Amniotic stem cell (primary cell): ENCODE measurements at regions not wholly inside any gene's neighbourhood (a gene's known extent, or its start where the extent isn't known, plus 50 kb on each side); places are given as distances from the start of the nearest gene placed in this dataset.
"Not testable (repeated sequence)": the region's sequence is repeated elsewhere in the genome, so short reads cannot be mapped to it uniquely, and the experiment has no call there.

Source experiments
- DNase-seq: peaks from one replicate; lab custom pipeline; 2025; lab: John Stamatoyannopoulos, UW

GRCh38 chr15:84094720-84095119, 140.9 kb upstream of the GOLGA6L4 start:
- not testable (repeated sequence) for DNase-seq

GRCh38 chr15:84097053-84097452, 138.5 kb upstream of the GOLGA6L4 start:
- DNase-seq = not testable (repeated sequence)

DNA sequence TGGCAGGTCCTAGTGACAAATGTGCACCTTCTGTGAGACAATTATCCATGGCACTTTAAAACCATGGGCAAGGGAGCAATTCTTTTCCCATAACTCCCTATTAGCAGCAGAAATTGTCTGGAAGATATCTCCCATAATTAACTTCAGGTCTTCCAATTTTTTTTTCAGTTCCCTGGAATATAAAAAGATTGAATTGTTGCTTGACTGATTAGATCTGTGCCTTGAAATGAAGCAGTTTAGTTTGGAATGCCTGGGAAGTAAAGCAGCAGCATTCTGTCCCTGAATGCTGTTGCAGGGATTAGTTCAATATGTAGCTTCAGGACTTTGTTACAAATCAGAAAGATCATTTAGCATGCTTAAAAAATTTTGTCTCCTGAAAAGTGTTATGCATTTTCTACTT, 137.0 kb upstream of the GOLGA6L4 start:
- DNase-seq = no peak

GRCh38 chr15:84099181-84099580, 136.4 kb upstream of the GOLGA6L4 start:
- no peak for DNase-seq

DNA sequence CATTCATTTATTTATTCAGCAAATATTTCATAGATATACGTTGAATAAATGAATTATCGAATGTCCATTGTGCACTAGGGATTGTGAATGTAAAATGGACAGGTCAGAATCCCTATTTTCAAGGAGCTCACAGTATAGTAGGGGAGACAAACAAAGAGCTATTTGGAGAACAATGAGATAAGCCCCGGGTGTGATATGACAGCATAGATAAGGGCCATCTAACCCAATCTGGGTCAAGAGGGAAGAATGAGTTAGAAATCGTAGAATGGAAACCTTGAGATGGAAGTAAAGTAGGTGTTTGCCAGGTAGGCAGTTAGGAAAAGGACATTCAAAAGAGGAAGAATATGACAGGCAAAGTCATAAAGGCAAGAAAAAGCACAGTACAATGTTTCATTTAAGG, 132.2 kb upstream of the GOLGA6L4 start:
- DNase-seq = no peak

- DNase-seq = no peak
Measured at GRCh38 chr15:84104853-84105252, 130.7 kb upstream of the GOLGA6L4 start.

DNA sequence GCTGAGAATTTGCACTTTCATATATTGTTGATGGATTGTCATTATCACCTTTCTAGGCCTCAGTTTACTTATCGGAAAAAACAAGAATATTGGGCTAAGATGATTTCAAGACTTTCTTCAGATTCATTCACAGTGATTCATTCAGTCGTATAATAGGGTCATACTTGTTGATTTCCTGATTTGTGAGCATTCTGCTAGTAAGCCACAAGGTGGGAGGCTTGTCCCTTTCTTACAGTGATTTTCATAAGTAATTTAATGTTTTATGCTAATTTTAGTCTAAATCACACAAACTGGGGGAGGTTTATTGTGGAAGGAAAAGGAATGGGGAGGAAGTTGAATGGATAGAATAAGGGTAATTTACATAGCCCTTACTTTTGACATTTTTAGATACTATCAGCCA, 126.8 kb upstream of the GOLGA6L4 start:
- no peak for DNase-seq

GRCh38 chr15:84111575-84111974, 124.0 kb upstream of the GOLGA6L4 start:
- DNase-seq = no peak

DNA sequence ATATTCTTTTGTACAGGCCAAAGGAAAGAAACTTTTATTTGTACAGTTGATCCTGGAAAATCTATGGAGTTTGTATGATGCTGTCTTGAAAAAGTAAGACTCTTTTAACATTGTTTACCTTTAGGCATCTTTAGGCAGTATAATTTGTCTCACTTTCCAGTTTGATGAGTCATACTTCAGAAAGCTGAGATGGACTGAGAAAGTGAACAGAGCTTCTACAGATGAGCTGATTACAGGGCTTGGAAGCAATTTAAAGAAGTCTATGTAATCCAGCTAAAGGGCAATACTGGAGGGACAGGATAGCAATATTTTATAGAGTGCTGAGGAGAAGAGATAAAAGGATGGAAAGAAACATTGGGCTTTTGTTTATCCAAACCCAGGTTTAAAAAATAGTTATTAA, 123.5 kb upstream of the GOLGA6L4 start:
- DNase-seq = no peak

- DNase-seq = no peak
Measured at GRCh38 chr15:84113919-84114318, 121.7 kb upstream of the GOLGA6L4 start.

GRCh38 chr15:84114680-84115079, 120.9 kb upstream of the GOLGA6L4 start:
- DNase-seq = not testable (repeated sequence)

DNA sequence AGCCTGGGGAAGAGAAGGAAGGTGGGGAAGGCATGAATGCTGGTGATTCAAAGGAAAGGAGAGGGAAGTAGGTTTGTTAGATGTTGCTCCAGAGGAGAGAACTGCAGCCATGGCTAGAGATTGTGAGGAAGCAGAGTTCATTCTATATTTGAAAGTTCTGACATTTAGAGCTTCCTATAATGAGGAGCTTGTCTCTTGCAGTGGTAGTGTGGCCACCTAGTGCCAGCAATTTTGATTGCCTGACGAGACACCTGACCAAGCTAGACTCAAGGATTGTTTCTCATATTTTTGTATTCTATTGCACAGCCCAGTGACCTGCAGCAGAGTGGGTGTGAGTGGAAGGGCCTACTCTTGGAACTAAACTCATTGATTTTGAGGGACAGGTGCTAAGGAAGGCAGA, 116.2 kb upstream of the GOLGA6L4 start:
- DNase-seq = not testable (repeated sequence)

DNA sequence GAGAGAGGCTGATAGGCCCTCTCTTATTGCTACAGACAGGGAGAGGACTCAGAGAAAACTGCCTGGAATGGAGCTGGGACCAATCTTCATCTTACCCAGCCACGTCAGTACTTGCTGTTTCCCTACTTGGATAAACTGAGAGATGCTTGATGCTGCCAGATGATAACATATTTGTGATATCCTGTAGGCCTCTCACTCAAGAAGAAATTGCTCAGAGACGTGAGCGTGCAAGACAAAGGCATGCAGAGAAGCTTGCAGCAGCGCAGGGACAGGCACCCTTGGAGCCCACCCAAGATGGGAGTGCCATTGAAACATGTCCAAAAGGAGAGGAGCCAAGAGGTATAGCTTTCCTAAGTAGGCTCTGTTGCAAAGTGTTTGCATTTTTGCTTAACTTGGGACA, 114.7 kb upstream of the GOLGA6L4 start:
- DNase-seq = not testable (repeated sequence)

- not testable (repeated sequence) for DNase-seq
Measured at GRCh38 chr15:84128706-84129105, 106.9 kb upstream of the GOLGA6L4 start.

DNA sequence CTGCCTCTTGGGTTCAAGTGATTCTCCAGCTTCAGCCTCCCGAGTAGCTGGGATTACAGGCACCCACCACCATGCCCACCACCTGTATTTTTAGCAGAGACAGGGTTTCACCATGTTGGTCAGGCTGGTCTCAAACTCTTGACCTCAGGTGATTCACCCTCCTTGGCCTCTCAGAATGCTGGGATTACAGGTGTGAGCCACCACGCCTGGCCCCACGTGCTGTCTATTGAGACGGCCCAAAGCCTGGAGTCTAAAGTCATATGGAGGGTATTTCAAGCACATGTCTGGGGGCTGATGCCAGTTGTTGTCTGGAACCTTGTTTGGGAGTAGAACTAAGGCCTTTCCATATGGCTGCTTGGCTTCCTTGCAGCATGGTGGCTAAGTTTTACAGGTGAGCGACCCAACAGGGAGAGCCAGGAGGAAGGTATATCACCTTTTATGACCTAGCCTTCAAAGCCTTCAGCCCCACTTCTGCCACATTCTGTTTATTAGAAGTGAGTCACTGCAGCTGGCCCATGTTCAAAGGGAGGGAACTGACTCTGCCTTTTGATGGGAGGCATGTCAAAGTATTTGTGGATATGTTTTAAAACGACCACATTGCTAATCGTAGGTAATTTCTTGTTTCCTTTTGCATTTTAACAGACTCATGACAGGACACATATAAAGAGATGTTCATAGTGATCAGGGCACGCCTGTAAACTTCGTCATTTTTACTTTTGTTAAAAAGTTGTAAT, 105.3 kb upstream of the GOLGA6L4 start:
- not testable (repeated sequence) for DNase-seq

DNA sequence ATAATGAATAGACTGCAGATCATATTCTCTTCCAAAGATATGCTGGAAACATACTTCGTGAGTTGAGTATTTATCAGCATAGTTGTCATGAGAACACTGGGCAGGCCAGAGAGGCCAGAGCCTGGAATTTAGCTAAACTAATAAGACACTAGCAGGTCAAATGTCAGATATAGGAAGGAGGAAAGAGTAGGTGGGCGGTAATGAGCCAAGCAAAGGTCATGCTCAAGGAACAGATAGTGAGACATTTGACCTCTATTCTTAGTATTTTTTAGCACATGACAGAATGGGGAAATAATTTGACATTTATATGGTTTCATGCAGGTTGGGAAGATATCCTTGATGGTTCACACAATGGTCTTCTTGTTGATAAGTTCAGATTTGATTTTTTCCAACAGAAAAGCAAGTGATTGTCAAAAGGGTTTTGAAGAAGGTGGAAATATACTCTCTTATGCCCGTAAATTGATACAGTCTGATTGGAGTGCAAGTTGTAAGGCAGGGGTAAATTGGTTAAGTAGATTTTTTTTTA, 99.6 kb upstream of the GOLGA6L4 start:
- DNase-seq = not testable (repeated sequence)

DNA sequence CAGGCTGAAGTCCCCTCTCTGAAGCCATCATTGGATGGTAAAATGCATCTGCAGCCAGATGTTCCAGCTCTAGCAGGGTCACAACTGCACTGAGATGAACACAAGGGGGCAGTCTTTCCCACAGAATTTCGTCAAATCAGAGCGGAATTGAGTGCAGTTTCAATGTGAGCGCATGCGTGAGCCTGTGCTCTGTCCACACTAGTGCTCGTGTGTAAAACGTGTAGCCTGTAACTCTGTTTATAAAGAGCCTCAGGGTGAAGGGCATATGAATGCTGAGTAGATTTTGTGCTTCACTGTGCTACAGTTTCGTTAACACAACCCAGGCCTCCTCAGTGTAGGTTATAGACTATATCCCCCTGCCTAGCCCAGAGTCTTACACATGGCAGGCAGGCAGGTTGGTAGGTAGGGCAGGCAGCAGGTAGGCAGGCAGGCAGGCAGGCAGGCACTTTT, 92.7 kb upstream of the GOLGA6L4 start:
- peak; percentile 60 for DNase-seq

DNA sequence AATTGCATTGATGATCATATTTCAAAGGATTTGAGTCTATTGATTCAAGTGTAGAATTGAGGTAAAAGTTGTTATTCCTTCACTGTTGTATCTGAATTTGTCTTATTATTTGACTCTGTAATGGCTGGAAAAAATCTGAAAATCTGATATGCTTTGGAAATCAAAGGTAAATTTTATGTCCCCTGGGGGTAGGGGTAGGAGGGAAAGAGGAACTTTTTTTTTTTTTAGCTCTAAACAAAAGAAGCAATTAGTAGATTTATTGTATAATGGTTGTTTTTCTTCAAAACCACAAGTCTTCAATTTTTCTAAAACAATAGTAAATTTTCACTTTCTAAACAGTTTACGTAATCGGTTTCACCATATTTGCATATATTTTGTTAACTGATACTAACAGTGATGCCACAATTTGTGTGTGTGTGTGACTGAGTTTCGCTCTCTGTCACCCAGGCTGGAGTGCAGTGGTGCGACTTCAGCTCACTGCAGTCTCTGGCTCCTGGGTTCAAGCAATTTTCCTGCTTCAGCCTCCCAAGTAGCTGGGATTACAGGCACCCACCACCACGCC, 91.7 kb upstream of the GOLGA6L4 start:
- DNase-seq = no peak

- not testable (repeated sequence) for DNase-seq
Measured at GRCh38 chr15:84144946-84145345, 90.6 kb upstream of the GOLGA6L4 start.

DNA sequence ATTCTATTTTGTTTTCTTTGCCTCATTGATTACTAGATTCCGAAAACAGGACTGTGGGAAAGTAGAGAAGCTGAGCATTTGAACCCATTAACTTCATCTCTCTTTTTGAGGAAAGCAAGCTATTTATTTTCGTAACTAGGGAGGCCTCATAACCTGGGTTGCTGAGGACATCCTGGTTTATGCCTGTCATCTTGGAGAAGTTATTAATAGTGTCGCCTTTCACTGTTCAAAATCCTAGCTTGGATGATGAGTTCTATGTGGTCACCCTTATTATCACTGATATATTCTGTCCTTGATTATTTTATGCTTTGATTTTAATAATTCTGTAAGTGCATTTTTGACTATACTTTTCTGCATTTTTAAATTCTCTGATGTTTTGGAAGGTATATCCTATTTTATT, 89.3 kb upstream of the GOLGA6L4 start:
- not testable (repeated sequence) for DNase-seq

GRCh38 chr15:84147307-84147706, 88.3 kb upstream of the GOLGA6L4 start:
- DNase-seq = not testable (repeated sequence)

GRCh38 chr15:84151205-84151931, 84.2 kb upstream of the GOLGA6L4 start:
- no peak for DNase-seq
